ENCODE measurements at regions not wholly inside any gene's neighbourhood (a gene's known extent, or its start where the extent isn't known, plus 50 kb on each side); places are given as distances from the start of the nearest gene placed in this dataset.

DNA sequence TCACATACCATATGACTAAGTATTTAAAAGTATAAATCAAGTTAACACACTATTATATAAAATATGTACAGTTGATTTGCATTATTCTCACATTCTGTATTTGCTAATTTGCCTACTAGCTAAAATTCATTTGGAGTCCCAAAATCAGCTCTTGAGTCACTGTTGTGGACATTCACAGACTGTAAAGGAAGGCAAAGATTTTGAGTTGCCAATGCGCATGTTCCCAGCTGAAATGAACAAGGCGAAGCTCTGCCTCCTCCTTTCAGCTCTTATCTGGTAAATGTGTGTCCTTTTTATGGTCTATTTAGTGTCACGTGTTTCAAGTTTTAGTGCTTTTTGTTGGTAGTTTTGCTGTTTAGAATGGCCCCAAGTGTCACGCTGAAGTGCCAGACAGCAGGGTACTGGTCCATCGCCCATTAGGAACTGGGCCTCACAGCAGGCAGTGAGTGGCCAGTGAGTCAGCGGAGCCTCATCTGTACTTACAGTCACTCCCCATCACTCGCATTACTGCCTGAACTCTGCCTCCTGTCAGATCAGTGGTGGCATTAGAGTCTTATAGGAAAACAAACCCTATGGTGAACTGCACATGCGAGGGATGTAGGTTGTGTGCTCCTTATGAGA, 87.2 kb upstream of the ADTRP start:
- no peak for DNase-seq (ENCODE audit: low spot score)
- intact Hi-C loops (cut with micrococcal nuclease; ENCODE audit: unreplicated experiment): no loop called here
- POLR2A ChIA-PET (ENCODE audit: low non-redundant PET): no interaction called here

DNA sequence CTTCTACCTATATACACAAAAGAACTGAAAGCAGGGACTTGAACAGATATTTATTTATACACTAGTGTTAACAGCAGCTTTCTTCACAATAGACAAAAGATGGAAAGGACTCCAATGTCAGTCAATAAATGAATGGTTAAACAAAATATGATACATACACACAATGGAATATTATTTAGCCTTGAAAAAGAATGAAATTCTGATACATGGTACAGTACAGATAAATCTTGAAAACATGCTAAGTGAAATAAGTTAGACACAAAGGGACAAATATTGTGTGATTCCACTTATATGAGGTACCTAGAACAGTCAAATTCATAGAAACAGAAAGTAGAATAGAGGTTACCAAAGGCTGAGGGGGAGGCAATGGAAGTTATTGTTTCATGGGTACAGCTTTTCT, 79.8 kb upstream of the ADTRP start:
- BruUV-seq (replicated peaks): no TSS peak
- Histone ChIP-seq H3K9me3 (ENCODE audit: low read depth, low read length, poor library complexity, severe bottlenecking) (peaks cover 3% of the 10 kb centered on the region), H3K27ac (ENCODE audit: low read depth, low read length, poor library complexity, severe bottlenecking) (no peak overlapping the region), H3K4me1 (ENCODE audit: insufficient read depth, low read length, poor library complexity, severe bottlenecking) (no peaks in the 10 kb centered on the region), H3K4me3 (ENCODE audit: low read depth, low read length, poor library complexity, severe bottlenecking) (no peak overlapping the region), H3K36me3 (ENCODE audit: insufficient read depth, low read length, poor library complexity, severe bottlenecking) (no peaks in the 10 kb centered on the region), H3K27me3 (replicated peaks; ENCODE audit: insufficient read depth, low read depth, low read length, poor library complexity) (no peaks in the 10 kb centered on the region)
- TF ChIP-seq, protein P1, sequence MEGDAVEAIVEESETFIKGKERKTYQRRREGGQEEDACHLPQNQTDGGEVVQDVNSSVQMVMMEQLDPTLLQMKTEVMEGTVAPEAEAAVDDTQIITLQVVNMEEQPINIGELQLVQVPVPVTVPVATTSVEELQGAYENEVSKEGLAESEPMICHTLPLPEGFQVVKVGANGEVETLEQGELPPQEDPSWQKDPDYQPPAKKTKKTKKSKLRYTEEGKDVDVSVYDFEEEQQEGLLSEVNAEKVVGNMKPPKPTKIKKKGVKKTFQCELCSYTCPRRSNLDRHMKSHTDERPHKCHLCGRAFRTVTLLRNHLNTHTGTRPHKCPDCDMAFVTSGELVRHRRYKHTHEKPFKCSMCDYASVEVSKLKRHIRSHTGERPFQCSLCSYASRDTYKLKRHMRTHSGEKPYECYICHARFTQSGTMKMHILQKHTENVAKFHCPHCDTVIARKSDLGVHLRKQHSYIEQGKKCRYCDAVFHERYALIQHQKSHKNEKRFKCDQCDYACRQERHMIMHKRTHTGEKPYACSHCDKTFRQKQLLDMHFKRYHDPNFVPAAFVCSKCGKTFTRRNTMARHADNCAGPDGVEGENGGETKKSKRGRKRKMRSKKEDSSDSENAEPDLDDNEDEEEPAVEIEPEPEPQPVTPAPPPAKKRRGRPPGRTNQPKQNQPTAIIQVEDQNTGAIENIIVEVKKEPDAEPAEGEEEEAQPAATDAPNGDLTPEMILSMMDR (conservative IDR thresholded peaks at IDR 0.05; ENCODE audit: low read depth, low read length): no peak
- no peak for DNase-seq (ENCODE audit: low spot score)
- ChIA-PET POLR2A (ENCODE audit: low non-redundant PET) (no interaction called here), CTCF (no interaction called here)
- intact Hi-C loops (cut with micrococcal nuclease; ENCODE audit: unreplicated experiment): no loop called here

More for the DNA sequence above, 87.2 kb upstream of the ADTRP start:
- BruUV-seq (replicated peaks): no TSS peak
- no peaks in the 10 kb centered on the region for H3K9me3 ChIP-seq (ENCODE audit: low read depth, low read length, poor library complexity, severe bottlenecking)
- TF ChIP-seq, protein P1 (conservative IDR thresholded peaks at IDR 0.05; ENCODE audit: low read depth, low read length): no peak
- TF ChIP-seq EZH2 (IDR thresholded peaks at IDR 0.05; ENCODE audit: borderline replicate concordance, low read depth, low read length, poor library complexity, severe bottlenecking): no peak
- H3K4me3 ChIP-seq (ENCODE audit: low read depth, low read length, poor library complexity, severe bottlenecking): no peak overlapping the region
- CTCF ChIA-PET: no interaction called here
- H3K27me3 ChIP-seq (replicated peaks; ENCODE audit: insufficient read depth, low read depth, low read length, poor library complexity): no peaks in the 10 kb centered on the region
- H3K36me3 ChIP-seq (ENCODE audit: insufficient read depth, low read length, poor library complexity, severe bottlenecking): no peaks in the 10 kb centered on the region
- H3K27ac ChIP-seq (ENCODE audit: low read depth, low read length, poor library complexity, severe bottlenecking): no peak overlapping the region
- H3K4me1 ChIP-seq (ENCODE audit: insufficient read depth, low read length, poor library complexity, severe bottlenecking): no peaks in the 10 kb centered on the region

DNA sequence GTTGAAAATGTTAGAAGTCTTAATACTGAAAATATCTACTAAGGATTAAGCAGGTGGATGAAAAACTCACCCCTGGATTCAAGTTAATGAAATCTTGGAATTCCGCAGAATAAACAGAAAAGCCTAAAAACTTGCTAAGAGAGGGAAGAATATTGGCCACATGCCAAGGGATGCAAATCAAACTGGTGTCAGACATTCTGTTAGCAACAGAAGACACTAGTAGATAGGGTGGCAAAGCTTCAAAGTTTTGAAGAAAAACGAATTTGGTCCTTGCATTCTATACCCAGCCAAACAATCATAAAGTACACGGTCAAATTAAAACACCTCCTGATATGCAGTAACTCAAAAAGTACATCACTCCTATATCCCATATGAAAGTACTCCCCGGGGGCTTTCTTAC, 77.1 kb upstream of the ADTRP start:
- BruUV-seq (replicated peaks): no TSS peak
- no peak for DNase-seq (ENCODE audit: low spot score)
- Histone ChIP-seq H3K36me3 (ENCODE audit: insufficient read depth, low read length, poor library complexity, severe bottlenecking) (no peaks in the 10 kb centered on the region), H3K27me3 (replicated peaks; ENCODE audit: insufficient read depth, low read depth, low read length, poor library complexity) (no peaks in the 10 kb centered on the region), H3K4me1 (ENCODE audit: insufficient read depth, low read length, poor library complexity, severe bottlenecking) (no peaks in the 10 kb centered on the region), H3K4me3 (ENCODE audit: low read depth, low read length, poor library complexity, severe bottlenecking) (no peak overlapping the region), H3K9me3 (ENCODE audit: low read depth, low read length, poor library complexity, severe bottlenecking) (peaks cover 3% of the 10 kb centered on the region), H3K27ac (ENCODE audit: low read depth, low read length, poor library complexity, severe bottlenecking) (no peak overlapping the region)
- ChIA-PET CTCF (no interaction called here), POLR2A (ENCODE audit: low non-redundant PET) (no interaction called here)
- TF ChIP-seq EZH2 (IDR thresholded peaks at IDR 0.05; ENCODE audit: borderline replicate concordance, low read depth, low read length, poor library complexity, severe bottlenecking): no peak
- TF ChIP-seq, protein P1 (conservative IDR thresholded peaks at IDR 0.05; ENCODE audit: low read depth, low read length): no peak
- intact Hi-C loops (cut with micrococcal nuclease; ENCODE audit: unreplicated experiment): no loop called here
